ENCODE measurements at regions not wholly inside any gene's neighbourhood (a gene's known extent, or its start where the extent isn't known, plus 50 kb on each side); places are given as distances from the start of the nearest gene placed in this dataset.
"Not testable (repeated sequence)": the region's sequence is repeated elsewhere in the genome, so short reads cannot be mapped to it uniquely, and the experiment has no call there.

DNA sequence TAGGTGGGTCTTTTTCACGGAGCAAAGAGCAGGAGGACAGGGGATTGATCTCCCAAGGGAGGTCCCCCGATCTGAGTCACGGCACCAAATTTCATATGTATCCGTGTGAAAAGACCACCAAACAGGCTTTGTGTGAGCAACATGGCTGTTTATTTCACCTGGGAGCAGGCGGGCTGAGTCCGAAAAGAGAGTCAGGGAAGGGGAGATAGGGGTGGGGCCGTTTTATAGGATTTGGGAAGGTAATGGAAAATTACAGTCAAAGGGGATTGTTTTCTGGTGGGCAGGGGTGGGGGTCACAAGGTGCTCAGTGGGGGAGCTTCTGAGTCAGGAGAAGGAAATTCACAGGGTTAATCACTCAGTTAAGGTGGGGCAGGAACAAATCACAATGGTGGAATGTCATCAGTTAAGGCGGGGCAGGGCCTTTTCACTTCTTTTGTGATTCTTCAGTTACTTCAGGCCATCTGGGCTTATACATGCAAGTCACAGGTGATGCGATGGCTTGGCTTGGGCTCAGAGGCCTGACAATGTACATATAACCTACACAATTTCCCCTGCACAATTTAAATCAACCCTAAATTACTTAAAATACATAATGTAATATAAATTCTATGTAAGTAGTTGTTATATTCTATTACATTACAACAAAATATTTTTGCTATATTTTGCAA is 921.3 kb upstream of the ALCAM start:
- DNase-seq = not testable (repeated sequence)

DNA sequence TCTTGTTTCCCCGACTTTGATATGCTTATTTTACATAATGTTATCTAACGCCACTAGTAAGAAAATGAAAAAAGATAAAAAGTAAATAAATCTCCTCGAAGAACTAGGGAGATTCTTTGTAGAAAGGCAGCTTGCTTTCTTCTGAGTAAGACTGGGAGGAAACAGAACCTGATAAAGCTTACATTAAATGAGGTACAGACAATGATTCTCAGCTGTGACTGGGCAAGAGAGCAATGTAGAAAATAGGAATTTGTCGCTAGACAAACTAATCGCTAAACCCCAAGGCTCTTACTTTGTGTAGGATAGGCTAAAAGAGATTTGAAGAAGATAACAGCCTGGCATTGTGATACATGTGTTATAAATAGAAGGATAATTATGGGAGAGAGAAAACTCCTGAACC is 919.0 kb upstream of the ALCAM start:
- no peak for DNase-seq

DNA sequence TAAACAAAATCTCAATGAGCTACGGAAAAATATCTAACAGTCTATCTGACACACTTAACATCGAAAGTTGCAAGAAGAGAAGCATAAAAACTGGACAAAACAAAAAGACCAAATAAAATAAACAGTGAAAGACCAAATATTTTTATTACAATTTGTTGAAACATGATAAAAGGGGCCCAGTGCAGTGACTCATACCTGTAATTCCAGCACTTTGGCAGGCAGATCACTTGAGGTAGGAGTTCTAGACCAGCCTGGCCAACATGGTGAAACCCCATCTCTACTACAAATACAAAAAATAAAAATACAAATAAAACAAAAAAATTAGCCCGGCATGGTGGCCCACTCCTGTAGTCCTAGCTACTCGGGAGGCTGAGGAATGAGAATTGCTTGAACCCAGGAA is 914.0 kb upstream of the ALCAM start:
- DNase-seq = no peak

DNA sequence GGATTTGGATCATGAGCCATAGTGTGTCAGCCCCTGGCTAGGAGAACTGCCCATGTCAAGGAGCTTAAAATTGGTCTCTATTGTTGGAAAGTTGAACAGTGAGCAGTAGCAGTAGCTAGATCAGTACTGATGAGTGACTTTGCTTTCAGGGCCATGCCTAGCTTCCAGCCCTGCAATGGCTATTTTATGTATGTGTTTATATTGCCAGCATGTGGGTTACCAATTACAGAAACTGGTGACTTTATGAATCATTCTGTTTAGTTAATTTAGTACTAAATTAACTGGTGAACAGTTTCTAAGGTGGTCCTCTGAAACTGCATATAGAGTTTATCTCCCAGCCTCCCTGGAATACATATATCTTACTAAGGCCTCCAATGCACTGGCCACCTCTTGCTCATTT is 908.1 kb upstream of the ALCAM start:
- no peak for DNase-seq

DNA sequence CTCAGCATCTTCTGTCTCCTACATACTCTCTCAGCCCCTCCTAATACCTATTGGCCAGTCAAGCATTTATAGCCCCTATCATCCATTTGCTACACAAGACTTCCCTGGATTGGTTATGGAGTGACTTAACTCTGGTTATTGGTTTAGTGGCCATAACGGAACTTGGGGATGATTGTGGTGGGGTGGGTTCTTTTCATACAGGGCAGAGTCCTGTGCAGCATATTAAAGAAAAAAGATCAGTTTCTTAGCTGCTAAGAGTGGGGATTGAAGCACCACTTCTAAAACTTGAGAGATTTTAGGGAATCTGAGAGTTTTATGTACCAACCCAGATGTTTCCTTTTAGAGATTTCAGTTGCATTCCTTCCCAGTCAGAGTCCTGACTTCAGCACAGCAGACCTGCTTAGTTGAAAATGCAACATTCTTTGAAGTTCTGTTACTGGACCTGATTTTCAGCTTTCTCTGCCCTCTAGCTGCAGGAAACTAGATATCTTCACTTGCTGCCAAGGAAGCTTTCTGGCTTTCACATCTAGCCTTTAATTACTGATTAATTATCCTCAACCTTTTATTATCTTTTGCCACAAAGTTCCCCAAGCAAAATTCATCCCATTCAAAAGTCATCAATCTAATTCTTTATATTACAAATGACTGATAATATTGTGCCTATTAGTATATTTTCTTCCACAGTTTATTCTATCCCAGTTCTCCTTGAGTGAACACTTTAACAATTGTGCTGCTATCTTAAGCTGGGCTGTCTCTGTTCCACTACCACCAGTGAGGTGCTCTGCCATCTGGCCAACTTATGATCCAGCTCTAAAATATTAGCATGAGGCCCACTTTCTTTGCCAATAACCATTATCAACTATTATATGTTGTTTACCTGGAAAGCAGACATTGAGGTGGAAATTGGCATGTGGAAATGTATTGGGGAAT is 906.0 kb upstream of the ALCAM start:
- peak; percentile 31 for DNase-seq

DNA sequence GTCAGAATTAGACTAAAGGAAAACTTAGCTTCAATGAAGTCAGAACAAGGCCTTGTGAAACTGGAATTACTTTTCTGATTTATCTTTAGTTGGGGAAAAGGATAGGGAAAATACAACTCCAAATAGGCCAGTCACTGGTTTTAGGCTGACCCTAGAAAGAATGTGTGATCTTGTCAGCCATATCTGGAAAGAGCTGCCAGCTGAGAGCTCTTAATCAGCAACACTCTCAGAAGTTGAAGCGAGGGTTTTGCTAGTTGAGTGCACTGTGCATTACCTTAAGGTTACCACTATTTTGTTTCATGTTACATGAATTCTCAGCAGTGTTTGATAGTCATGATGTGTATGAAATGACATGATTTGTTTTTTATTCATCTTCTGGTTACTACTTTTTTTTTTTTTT is 905.3 kb upstream of the ALCAM start:
- peak; percentile 15 for DNase-seq

DNA sequence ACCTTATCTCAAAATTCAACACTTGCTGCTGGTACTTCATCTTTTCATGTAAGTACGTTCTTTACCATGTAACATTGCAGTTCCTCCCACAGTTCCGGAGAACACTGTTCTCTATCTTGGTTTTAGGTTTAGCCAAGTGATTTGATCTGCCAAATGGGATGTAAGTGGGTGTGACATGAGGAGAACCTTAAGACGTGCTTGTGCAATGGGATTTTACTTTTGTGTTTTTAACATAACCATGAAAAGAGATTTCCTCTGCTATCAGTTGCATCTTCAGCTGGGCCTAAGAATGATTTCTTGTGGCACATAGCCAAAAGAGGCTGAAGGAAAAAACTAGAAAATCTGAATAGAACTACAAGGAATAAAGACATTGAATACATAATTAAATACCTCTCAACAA is 894.5 kb upstream of the ALCAM start:
- no peak for DNase-seq

DNA sequence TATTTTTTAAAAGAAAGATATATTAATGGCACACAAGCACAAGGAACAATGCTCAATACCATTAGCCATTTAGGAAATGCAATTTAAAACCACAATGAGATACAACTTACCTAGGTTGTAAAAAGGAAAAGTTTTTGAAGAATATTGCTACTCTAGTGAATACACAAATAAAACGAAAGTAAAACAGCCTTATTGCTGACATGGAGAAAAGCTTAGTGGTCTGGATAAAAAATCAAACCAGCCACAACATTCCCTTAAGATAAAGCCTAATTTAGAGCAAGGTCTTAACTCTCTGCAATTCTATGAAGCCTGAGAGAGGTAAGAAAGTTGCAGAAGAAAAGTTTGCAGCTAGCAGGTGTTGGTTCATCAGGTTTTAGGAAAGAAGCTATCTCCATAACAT is 892.7 kb upstream of the ALCAM start:
- DNase-seq = no peak

DNA sequence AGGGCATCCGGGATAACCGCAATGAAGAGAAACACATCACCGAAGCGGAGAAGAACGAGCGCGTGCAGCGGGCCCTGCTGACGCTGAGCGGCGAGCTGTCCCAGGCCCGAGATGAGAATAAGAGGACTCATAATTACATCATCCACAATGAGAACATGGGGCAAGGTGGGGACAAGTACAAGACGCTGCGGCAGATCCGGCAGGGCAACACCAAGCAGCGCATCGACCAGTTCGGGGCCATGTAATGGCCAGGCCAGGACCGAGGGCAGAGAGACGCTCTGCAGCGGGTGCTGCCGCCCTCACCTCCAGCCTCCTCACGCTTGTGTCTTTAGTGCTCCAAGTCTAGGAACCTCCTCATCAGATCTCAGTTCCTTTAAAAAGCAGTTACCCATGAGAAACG is 863.7 kb upstream of the ALCAM start:
- DNase-seq = no peak

DNA sequence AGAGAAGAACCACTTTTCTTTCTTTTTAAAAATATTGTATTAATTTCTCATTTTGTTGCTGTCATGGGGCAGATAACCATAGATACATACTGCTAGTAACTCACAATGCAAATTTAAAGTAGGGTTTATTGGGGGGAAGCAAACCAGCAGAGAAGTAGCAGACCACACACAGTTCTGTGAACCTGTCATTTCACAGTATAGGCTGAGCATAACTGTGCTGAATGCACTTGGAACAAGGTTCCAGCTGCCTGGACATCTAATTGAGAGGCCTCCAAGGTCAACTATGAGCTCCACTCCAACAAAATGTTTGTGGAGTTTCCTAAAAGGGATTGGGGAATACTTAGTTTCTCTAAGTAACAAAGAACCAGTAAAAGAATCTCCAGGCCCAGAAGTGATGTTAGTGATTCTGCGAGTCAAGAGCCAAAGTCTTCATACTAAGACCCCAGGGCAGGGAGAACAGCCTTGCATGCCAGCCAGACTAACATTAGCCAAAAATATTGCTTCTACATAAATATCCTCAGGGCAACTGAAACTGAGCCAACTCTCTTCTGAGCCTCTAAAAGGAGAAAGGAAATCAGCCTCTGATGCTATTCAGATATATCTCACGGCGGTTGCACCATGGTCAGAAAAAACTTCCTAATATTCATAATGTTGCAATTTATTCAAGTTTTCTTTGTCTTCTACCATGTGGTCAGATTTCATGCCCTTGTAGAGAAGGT is 856.4 kb upstream of the ALCAM start:
- no peak for DNase-seq

DNA sequence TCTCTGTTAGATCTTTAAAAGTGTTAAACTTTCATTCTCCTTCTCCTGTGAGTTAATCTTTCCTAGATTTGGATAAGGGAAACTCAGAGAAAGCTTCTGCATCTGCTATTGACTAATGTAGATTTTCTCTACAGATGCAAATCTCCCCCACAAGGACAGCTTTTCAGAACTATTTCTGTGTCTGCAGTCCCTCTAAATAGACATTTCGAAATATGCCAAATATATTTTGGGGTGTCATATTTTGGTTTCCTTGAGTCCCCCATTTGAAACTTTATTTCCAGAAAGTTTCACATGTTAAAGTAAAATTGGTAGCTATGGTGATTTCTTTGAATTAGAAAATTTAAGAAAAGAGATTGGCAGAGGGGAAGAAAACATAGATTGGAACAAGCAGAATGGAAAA is 852.3 kb upstream of the ALCAM start:
- DNase-seq = no peak

DNA sequence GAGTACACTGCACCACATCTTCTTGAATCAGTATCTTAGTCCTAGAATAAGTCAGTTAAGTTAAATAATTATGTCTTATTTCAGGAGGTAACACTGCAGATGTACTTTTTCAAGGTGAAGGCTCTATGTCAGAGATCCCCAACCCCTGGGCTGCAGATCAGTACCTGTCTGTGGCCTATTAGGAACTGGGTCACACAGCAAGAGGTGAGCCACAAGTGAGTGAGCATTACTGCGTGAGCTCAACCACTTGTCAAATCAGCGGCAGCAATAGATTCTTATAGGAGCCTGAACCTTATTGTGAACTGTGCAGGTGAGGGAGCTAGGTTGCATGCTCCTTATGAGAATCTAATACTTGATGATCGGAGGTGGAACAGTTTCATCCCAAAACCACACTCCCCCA is 851.9 kb upstream of the ALCAM start:
- no peak for DNase-seq

DNA sequence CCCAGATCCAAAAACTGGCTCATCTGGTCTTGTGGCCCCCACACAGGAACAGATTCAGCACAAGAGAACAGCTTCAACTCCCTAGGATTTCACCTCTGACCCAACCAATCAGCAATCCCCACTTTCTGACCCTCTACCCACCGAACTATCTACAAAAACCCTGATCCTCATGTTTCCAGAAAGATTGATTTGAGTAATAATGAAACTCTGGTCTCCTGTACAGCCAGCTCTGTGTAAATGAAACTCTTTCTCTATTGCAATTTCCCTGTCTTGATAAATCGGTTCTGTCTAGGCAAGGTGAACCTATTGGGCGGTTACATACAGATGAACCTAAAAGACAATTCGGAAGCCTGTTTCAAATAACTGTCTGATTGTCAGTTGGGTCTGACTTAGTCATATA is 847.6 kb upstream of the ALCAM start:
- no peak for DNase-seq

DNA sequence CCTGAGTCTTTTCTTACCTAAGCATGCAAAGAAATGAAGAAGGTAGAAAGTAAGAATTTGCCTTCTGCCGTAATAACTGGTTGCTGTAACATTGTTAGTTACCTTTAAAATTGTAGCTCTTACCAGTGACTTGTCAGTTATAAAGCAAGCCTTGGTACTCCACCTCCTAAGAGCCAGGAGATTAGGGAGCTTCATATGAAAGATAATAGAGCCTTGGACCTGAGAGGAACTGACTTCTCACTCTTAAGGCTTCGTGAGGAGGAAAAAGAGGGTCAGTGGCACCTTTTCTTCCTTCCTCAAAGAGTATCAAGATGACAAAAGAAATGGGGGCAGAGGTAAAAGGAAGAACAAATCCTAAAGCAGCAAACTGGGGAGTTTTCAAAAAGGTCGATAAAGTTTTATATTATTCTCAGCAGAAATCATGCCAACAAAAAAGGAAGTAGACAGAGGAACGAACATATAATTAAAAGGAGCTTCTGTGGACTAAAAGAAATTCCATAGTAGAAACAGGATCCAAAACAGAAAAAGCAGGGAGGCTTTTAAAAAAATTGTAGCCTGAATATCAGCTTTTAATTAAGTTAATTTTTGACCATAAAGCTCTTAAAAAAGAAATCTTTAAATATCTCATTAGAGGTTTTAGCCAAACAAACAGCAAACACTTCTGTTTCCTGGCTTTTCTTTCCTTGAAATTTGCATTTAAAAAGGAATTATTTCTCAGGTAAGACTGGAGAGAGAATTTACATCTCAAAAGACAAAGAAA is 847.1 kb upstream of the ALCAM start:
- no peak for DNase-seq

DNA sequence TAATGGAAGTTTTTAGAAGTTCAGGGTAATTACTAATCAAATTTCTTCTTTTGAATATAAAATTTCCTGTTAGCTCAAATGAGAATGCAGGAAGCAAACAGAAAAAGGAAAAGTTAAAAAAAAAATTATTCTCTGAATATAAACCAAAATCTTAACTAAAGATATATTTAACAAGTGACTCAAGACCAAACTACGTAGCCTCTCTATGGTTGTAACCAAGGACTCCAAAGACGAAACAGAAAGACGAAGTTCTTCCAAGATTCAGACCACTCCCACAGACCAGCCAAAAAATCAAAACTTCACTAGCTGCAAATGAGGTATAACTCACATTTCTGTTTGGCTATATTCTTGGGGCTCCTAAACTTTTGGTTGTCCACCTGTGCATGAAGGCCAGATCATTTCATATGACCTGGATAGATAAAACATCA is 846.5 kb upstream of the ALCAM start:
- no peak for DNase-seq

DNA sequence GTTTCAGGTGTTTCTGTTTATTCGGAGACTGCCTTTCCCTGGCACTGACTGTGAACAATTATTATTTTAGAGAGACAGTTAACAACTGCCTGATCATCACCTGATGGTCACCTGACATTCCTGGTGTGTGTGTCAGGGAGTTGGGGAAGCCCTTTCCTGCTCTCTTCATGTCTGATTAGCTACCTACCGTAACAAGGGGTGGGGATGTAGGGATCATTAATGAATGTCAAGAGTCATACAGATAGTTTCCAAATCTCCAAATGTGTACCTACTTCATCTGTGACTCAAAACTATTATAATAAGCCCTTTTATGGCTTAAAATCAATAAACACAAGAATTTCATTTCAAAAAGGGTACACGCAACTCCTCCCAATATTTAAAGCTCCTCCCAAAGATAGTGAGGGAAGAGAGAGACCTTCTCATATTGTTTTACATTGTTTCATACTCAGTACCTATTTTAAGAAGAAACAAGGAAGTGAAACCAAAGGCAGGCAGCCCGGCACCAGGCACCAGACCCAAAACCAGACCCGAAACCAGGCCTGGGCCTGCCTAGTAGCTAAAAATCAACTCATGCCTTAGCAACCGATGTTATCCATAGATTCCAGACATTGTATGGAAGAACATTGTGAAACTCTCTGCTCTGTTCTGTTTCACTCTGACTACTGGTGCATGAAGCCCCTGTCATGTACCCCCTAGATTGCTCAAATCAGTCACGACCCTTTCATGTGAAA is 844.9 kb upstream of the ALCAM start:
- no peak for DNase-seq

DNA sequence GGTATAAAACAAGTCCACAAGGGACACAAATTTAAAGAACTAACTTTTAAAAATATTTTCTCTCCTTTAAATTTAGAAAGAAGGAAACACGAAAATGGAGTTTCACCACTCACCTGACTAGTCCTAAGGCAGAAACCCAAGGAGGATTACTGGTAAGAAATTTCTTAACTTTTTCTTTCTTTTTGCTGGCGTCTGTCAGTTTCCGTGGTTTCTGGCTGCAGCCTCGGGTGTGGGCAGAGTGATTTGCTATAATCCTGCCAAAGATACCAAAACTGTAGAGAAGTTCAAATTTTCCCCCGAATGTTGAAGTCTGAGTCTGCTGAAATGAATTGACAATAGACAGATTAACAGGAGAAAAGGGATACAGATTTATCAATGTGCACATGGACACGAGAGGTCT is 843.6 kb upstream of the ALCAM start:
- no peak for DNase-seq

DNA sequence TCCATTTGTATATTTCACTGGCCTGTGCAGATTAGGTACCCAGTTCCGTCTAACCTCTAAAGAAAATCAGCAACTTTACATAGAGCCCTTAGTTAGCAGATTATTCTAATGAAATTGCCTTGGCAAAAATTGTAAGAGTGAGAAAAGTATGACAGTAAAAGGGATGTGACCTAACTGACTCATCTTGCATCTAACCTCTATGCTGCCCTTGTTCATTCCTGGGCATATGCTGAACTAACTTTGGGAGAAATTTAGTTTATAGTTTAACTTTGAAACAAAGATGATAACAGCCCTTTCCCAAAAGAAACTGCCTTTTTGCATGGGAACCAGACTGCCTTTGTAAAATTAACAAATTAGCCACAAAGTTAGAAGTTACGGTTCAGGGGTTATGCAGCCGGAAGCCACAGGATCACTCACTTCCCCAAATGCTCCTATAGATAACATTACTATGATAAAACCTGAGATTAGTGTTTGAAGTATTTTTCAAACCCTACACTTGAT is 839.8 kb upstream of the ALCAM start:
- no peak for DNase-seq

DNA sequence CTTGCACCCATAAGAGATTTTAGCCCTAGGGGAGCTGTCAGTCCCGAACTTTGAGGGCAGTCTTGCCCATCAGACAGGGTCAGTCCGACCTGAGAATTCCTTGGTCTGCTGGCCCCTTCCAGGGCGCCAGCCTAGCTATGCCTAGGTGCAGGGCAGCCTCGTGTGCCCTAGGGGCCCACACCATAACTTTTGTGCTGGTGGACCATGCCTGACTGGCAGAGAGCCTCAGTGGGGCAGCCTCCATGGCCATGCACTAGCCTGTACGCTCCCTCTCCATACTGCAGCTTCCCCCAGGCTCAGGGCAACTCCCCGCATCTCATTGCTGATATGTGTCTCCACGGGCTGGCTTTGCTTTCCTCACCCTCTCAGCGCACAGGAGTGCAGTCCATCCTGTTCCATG is 835.8 kb upstream of the ALCAM start:
- no peak for DNase-seq

DNA sequence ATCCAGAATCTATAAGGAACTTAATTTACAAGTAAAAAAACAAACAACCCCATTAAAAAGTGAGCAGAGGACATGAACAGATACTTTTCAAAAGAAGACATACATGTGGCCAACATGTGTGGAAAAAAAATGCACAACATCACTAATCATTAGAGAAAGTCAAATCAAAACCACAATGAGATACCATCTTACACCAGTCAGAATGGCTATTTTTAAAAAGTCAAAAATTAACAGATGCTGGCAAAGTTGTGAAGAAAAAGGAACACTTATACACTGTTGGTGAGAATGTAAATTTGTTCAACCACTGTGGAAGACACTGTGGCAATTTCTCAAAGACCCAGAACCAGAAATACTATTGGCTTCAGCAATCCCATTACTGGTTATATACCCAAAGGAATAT is 830.0 kb upstream of the ALCAM start:
- DNase-seq = no peak

DNA sequence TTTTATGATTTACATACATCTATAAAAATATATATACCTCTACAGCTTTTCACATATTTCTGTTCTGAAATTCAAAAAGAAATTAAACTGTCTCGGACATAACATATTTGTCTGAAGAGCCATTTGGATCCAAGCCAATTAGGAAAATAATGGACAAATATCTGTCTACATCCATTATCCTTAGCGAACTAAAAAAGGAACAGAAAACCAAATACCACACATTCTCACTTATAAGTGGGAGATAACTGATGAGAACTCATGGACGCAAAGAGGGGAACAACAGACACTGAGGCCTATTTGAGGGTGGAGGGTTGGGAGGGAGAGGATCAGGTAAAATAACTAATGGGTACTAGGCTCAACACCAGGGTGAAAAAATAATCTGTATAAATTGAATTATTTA is 829.4 kb upstream of the ALCAM start:
- no peak for DNase-seq

DNA sequence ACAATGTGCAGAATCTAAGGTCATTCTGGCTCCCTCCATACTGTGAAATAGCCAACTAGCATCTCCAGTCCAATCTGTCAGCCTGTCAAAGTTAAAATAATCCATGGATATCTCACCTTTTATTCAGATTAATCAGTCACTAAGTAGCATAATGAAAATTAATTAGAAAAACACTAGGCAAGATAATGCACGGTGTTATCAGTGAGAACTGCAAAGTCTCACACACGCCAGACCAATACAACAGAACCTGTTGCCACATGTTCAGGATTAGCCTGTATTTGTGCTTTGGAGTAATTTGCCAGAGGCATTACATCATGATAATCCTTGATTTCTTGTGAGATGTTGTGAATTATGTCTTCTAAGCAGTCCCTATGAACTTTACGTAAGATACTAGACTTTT is 820.4 kb upstream of the ALCAM start:
- peak; percentile 93 for DNase-seq

Data from NCI-H82 (cell line).